Stimulated activated CD8-positive, alpha-beta memory T cell treated with anti-CD3 and anti-CD28 coated beads, Interleukin-4, amount 100 ng/mL, for 4 hours (primary cell): ENCODE measurements at regions not wholly inside any gene's neighbourhood (a gene's known extent, or its start where the extent isn't known, plus 50 kb on each side); places are given as distances from the start of the nearest gene placed in this dataset.
"Not testable (repeated sequence)": the region's sequence is repeated elsewhere in the genome, so short reads cannot be mapped to it uniquely, and the experiment has no call there.

Experiments used
- DNase-seq, 2 donors: peaks; one replicate each; pipeline ENCODE4 v3.0.0-alpha.2; 2020; ENCODE audit warnings: low read depth in 2 of 2, low spot score in 1 of 2

- DNase-seq, result not testable (repeated sequence)
Observed at GRCh38 chr6:30807566-30807965, 63.2 kb upstream of the IER3 start.

- no peak for DNase-seq
Observed at GRCh38 chr6:30806581-30807183, 62.3 kb upstream of the IER3 start.

GRCh38 chr6:30804333-30804732 is 60.0 kb upstream of the IER3 start:
- no peak for DNase-seq

GRCh38 chr6:30802731-30803130 is 58.4 kb upstream of the IER3 start:
- no peak for DNase-seq

- DNase-seq, result no peak
Observed at GRCh38 chr6:30801950-30802349, 57.6 kb upstream of the IER3 start.

GRCh38 chr6:30800871-30801270 is 56.5 kb upstream of the IER3 start:
- no peak for DNase-seq

GRCh38 chr6:30799210-30799609 is 54.9 kb upstream of the IER3 start:
- DNase-seq, result no peak

- DNase-seq, result no peak
Observed at GRCh38 chr6:30798494-30798893, 54.1 kb upstream of the IER3 start.

GRCh38 chr6:30795549-30796293 is 51.4 kb upstream of the IER3 start:
- no peak for DNase-seq
